Upper lobe of right lung (tissue), 1 donor: ENCODE measurements at regions not wholly inside any gene's neighbourhood (a gene's known extent, or its start where the extent isn't known, plus 50 kb on each side); places are given as distances from the start of the nearest gene placed in this dataset.

Source experiments
- ATAC-seq: fragments of 200-7000 bp; cut with Tn5 transposase; one replicate; pipeline ENCODE4 v1.9.1; 2020; ENCODE audit warnings: mild to moderate bottlenecking, moderate library complexity
- DNase-seq: peaks from one replicate; pipeline ENCODE4 v3.0.0-alpha.2; 2020
- H3K27ac ChIP-seq: fragments of 200-600 bp; one replicate; pipeline ENCODE4 v1.8.0; 2022
- H3K27me3 ChIP-seq: fragments of 200-600 bp; one replicate; pipeline ENCODE4 v1.8.0; 2022; ENCODE audit warnings: mild to moderate bottlenecking
- H3K36me3 ChIP-seq: fragments of 200-600 bp; one replicate; pipeline ENCODE4 v1.8.0; 2022
- H3K4me1 ChIP-seq: fragments of 200-600 bp; one replicate; pipeline ENCODE4 v1.8.0; 2022
- H3K4me3 ChIP-seq: fragments of 200-600 bp; one replicate; pipeline ENCODE4 v1.8.0; 2022; ENCODE audit warnings: mild to moderate bottlenecking
- H3K9me3 ChIP-seq: fragments of 200-600 bp; one replicate; pipeline ENCODE4 v1.8.0; 2022
- CTCF ChIP-seq: fragments of 200-600 bp; IDR thresholded peaks from one replicate; pipeline ENCODE4 v1.8.0; 2022; ENCODE audit warnings: antibody characterized with exemption
- intact Hi-C: fragments of 100-400 bp; cut with DNase I; formaldehyde crosslinking; loops from one replicate; pipeline ENCODE4 v1.11.0; 2022
- donor health status: DM: no; HTN: yes; CAD: no; lungs with severe emphysema.

GRCh38 chr20:43835944-43836508 is 78.6 kb upstream of the TOX2 start:
- H3K4me1 ChIP-seq: no peaks in the 10 kb centered on the region
- no peak overlapping the region for H3K27ac ChIP-seq
- no peaks in the 10 kb centered on the region for H3K36me3 ChIP-seq
- DNase-seq (no peak), ATAC-seq (no peak)
- H3K27me3 ChIP-seq: no peaks in the 10 kb centered on the region
- intact Hi-C loops: loop anchor here (10.0 kb wide), 1 partner anchor 249 kb away; no protein-coding TSS in a partner anchor
- no peaks in the 10 kb centered on the region for H3K9me3 ChIP-seq
- no peak for TF ChIP-seq CTCF
- H3K4me3 ChIP-seq: no peak overlapping the region

- DNase-seq (no peak), ATAC-seq (no peak)
- H3K9me3 ChIP-seq: no peaks in the 10 kb centered on the region
- no peak for TF ChIP-seq CTCF
- H3K4me1 ChIP-seq: no peaks in the 10 kb centered on the region
- intact Hi-C loops: loop anchor here (10.0 kb wide), 1 partner anchor 251 kb away; no protein-coding TSS in a partner anchor
- H3K27ac ChIP-seq: no peak overlapping the region
- no peaks in the 10 kb centered on the region for H3K36me3 ChIP-seq
- H3K27me3 ChIP-seq: no peaks in the 10 kb centered on the region
- H3K4me3 ChIP-seq: no peak overlapping the region
These were observed 80.9 kb upstream of the TOX2 start for GRCh38 chr20:43833511-43834395.

- no peak overlapping the region for H3K27ac ChIP-seq
These were observed 81.7 kb upstream of the TOX2 start for GRCh38 chr20:43832961-43833360.

GRCh38 chr20:43832096-43832816 is 82.4 kb upstream of the TOX2 start:
- Histone ChIP-seq H3K4me3 (no peak overlapping the region), H3K9me3 (no peaks in the 10 kb centered on the region), H3K4me1 (no peaks in the 10 kb centered on the region), H3K36me3 (no peaks in the 10 kb centered on the region), H3K27me3 (no peaks in the 10 kb centered on the region), H3K27ac (no peak overlapping the region)
- intact Hi-C loops: loop anchor here (10.0 kb wide), 1 partner anchor 253 kb away; no protein-coding TSS in a partner anchor
- no peak for ATAC-seq
- no peak for TF ChIP-seq CTCF
- DNase-seq: no peak

More at GRCh38 chr20:43832961-43833360, 81.7 kb upstream of the TOX2 start:
- no peak for TF ChIP-seq CTCF
- no peak for ATAC-seq
- no peaks in the 10 kb centered on the region for H3K4me1 ChIP-seq
- no peaks in the 10 kb centered on the region for H3K9me3 ChIP-seq
- DNase-seq: no peak
- no peaks in the 10 kb centered on the region for H3K36me3 ChIP-seq
- intact Hi-C loops: loop anchor here (10.0 kb wide), 1 partner anchor 252 kb away; no protein-coding TSS in a partner anchor
- H3K27me3 ChIP-seq: no peaks in the 10 kb centered on the region
- H3K4me3 ChIP-seq: no peak overlapping the region

- intact Hi-C loops: loop anchor here (10.0 kb wide), 1 partner anchor 253 kb away; no protein-coding TSS in a partner anchor
- Histone ChIP-seq H3K9me3 (no peaks in the 10 kb centered on the region), H3K27ac (no peak overlapping the region), H3K4me3 (no peak overlapping the region), H3K36me3 (no peaks in the 10 kb centered on the region), H3K27me3 (no peaks in the 10 kb centered on the region), H3K4me1 (no peaks in the 10 kb centered on the region)
- ATAC-seq (no peak), DNase-seq (no peak)
- TF ChIP-seq CTCF: no peak
These were observed 83.1 kb upstream of the TOX2 start for GRCh38 chr20:43831481-43832065.
